PC-9 (cell line): ENCODE measurements at regions not wholly inside any gene's neighbourhood (a gene's known extent, or its start where the extent isn't known, plus 50 kb on each side); places are given as distances from the start of the nearest gene placed in this dataset.

Experiments used
- CTCF ChIP-seq: fragments of 200-600 bp; sonication (generic); conservative IDR thresholded peaks from 2 replicates; pipeline ENCODE4 v1.6.1; 2017; ENCODE audit warnings: mixed run types, antibody characterized with exemption, mild to moderate bottlenecking, moderate library complexity
- EZH2 ChIP-seq: fragments of 200-600 bp; sonication (generic); IDR thresholded peaks from 2 replicates; pipeline ENCODE4 v1.8.0; 2017; ENCODE audit warnings: antibody characterized with exemption, low read depth

DNA sequence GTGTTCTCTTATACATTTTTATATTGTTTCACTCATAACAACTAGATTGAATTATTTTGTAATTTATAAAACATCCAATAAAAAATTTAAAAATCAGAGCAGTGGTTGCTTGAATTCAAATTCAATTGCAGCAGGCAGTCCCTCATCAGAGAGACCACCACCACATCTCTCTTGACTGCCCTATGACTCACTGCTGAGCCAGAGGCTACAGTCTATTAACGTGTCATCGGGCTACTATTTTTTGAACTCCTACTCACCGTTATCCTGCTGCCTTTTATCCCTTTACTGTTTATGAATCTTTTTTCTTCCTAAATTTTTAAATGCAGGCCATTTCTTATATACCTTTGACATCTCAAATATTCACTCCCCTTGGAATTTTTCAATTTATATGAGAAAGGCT is 144.7 kb downstream of the BARHL2 start:
- no peak for TF ChIP-seq EZH2
- no peak for TF ChIP-seq CTCF
